ENCODE measurements at regions not wholly inside any gene's neighbourhood (a gene's known extent, or its start where the extent isn't known, plus 50 kb on each side); places are given as distances from the start of the nearest gene placed in this dataset.

DNA sequence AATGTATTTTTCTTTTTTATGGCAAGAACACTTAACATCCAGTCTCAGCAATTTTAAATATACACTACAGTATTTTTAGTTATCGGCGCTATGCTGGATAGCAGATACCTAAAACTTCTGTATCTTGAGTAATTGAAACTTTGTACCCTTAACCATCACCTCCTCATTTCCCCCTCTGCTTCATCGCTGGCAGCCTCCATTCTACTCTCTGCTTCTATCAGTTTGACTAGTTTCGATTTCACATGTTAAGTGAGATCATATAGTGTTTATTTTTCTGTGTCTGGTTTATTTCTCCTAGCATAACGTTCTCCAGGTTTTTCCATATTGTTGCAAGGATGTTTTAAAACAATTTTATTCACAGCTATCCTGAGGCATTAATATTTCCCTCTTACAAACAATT is 340.8 kb upstream of the SLC10A2 start:
- no peak for TF ChIP-seq POLR2A (IDR thresholded peaks at IDR 0.05)
- TF ChIP-seq, protein P1, sequence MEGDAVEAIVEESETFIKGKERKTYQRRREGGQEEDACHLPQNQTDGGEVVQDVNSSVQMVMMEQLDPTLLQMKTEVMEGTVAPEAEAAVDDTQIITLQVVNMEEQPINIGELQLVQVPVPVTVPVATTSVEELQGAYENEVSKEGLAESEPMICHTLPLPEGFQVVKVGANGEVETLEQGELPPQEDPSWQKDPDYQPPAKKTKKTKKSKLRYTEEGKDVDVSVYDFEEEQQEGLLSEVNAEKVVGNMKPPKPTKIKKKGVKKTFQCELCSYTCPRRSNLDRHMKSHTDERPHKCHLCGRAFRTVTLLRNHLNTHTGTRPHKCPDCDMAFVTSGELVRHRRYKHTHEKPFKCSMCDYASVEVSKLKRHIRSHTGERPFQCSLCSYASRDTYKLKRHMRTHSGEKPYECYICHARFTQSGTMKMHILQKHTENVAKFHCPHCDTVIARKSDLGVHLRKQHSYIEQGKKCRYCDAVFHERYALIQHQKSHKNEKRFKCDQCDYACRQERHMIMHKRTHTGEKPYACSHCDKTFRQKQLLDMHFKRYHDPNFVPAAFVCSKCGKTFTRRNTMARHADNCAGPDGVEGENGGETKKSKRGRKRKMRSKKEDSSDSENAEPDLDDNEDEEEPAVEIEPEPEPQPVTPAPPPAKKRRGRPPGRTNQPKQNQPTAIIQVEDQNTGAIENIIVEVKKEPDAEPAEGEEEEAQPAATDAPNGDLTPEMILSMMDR (IDR thresholded peaks at IDR 0.05), result no peak
